GM12892 (cell line): ENCODE measurements at regions not wholly inside any gene's neighbourhood (a gene's known extent, or its start where the extent isn't known, plus 50 kb on each side); places are given as distances from the start of the nearest gene placed in this dataset.

ENCODE experiments used
- POLR2A ChIP-seq: IDR thresholded peaks from 2 replicates; pipeline ENCODE4 v1.6.1; 2011; ENCODE audit warnings: low read depth, low read length, control low read depth
- POLR2AphosphoS5 ChIP-seq: IDR thresholded peaks from 2 replicates; pipeline ENCODE4 v1.6.1; 2011; ENCODE audit warnings: low read depth, low read length, control low read depth

GRCh38 chr11:106461148-106461691 lies 383.8 kb downstream of the AASDHPPT start:
- TF ChIP-seq POLR2A (no peak), POLR2AphosphoS5 (no peak)
